HK-2 (cell line): ENCODE measurements at regions not wholly inside any gene's neighbourhood (a gene's known extent, or its start where the extent isn't known, plus 50 kb on each side); places are given as distances from the start of the nearest gene placed in this dataset.

Experiments used
- DNase-seq: peaks from one replicate; pipeline ENCODE4 v3.0.0-alpha.2; 2018; ENCODE audit not compliant: unreplicated experiment

- no peak for DNase-seq
These were observed 84.6 kb upstream of the MAX start for GRCh38 chr14:65186951-65187350.

- no peak for DNase-seq
These were observed 85.2 kb upstream of the MAX start for GRCh38 chr14:65187421-65188049.

- DNase-seq: no peak
These were observed 88.0 kb upstream of the MAX start for GRCh38 chr14:65190312-65190711.

GRCh38 chr14:65191716-65192115 is 89.4 kb upstream of the MAX start:
- no peak for DNase-seq

- DNase-seq: no peak
These were observed 90.4 kb upstream of the MAX start for GRCh38 chr14:65192686-65193085.

- DNase-seq: no peak
These were observed 91.7 kb upstream of the MAX start for GRCh38 chr14:65193916-65194590.

- DNase-seq: no peak
These were observed 92.9 kb upstream of the MAX start for GRCh38 chr14:65195042-65195719.

- no peak for DNase-seq
These were observed 96.0 kb upstream of the MAX start for GRCh38 chr14:65198346-65198745.

GRCh38 chr14:65200454-65200853 is 98.1 kb upstream of the MAX start:
- DNase-seq: no peak

- no peak for DNase-seq
These were observed 101.3 kb upstream of the MAX start for GRCh38 chr14:65203574-65203973.

- no peak for DNase-seq
These were observed 101.7 kb upstream of the MAX start for GRCh38 chr14:65204056-65204455.

- no peak for DNase-seq
These were observed 103.7 kb upstream of the MAX start for GRCh38 chr14:65206078-65206447.

- DNase-seq: no peak
These were observed 104.3 kb upstream of the MAX start for GRCh38 chr14:65206448-65207096.

GRCh38 chr14:65208548-65208947 is 106.2 kb upstream of the MAX start:
- DNase-seq: no peak

GRCh38 chr14:65210118-65210821 is 108.0 kb upstream of the MAX start:
- no peak for DNase-seq

- no peak for DNase-seq
These were observed 108.5 kb upstream of the MAX start for GRCh38 chr14:65210822-65211182.

- no peak for DNase-seq
These were observed 109.1 kb upstream of the MAX start for GRCh38 chr14:65211341-65211987.

- no peak for DNase-seq
These were observed 111.0 kb upstream of the MAX start for GRCh38 chr14:65213316-65213715.

GRCh38 chr14:65214741-65215140 is 112.4 kb upstream of the MAX start:
- DNase-seq: no peak

- DNase-seq: no peak
These were observed 117.0 kb upstream of the MAX start for GRCh38 chr14:65219353-65219752.

GRCh38 chr14:65222440-65222858 is 120.1 kb upstream of the MAX start:
- no peak for DNase-seq

- no peak for DNase-seq
These were observed 121.3 kb upstream of the MAX start for GRCh38 chr14:65223636-65224035.
